HCT116 (cell line): ENCODE measurements at regions not wholly inside any gene's neighbourhood (a gene's known extent, or its start where the extent isn't known, plus 50 kb on each side); places are given as distances from the start of the nearest gene placed in this dataset.

ENCODE experiments used
- ATAC-seq: fragments of 200-7000 bp; cut with Tn5 transposase; 2 replicates; pipeline ENCODE4 v1.9.1; 2020; ENCODE audit warnings: mild to moderate bottlenecking, moderate library complexity
- BruUV-seq: library from RNA; stranded (reverse); fragments of 400-500 nt; replicated peaks from 2 replicates; lab custom pipeline; 2021; lab: Mats Ljungman, UMichigan
- CTCF ChIA-PET: fragments of 300-600 bp; sonication (Branson Sonifier 250); formaldehyde crosslinking; loops from one replicate; lab custom pipeline; 2021; ENCODE audit warnings: antibody characterized with exemption; lab: Charles Lee
- POLR2A ChIA-PET: fragments of 300-600, 350-600 bp; sonication (Branson Sonifier 250); formaldehyde crosslinking; loops from one replicate; lab custom pipeline; 2021; ENCODE audit warnings: antibody characterized with exemption; lab: Charles Lee
- RAD21 ChIA-PET, 2 experiments: fragments of 300-600 bp; sonication (Branson Sonifier 250); formaldehyde crosslinking; loops; one replicate each; lab custom pipeline; 2023; ENCODE audit warnings: low total read pairs in 2 of 2; ENCODE audit not compliant: uncharacterized antibody in 2 of 2, unreplicated experiment in 2 of 2, low non-redundant PET in 1 of 2; lab: Charles Lee
- DNase-seq: peaks from one replicate; pipeline ENCODE4 v3.0.0-alpha.2; 2010; ENCODE audit warnings: low read depth, low spot score
- H2AFZ ChIP-seq: fragments of 200-600 bp; shearing (Covaris generic), sonication (generic); 2 replicates; pipeline ENCODE4 v1.6.1; 2017; ENCODE audit warnings: low read depth, mixed run types, mixed read lengths, antibody characterized with exemption, low read length; ENCODE audit not compliant: poor library complexity, severe bottlenecking
- H3K27ac ChIP-seq: 2 replicates; pipeline ENCODE4 v1.5.1; 2012; ENCODE audit warnings: low read depth, low read length
- H3K27me3 ChIP-seq: fragments of 200-600 bp; sonication (generic); 2 replicates; pipeline ENCODE4 v1.6.1; 2016; ENCODE audit warnings: mixed run types, low read length, mixed read lengths; ENCODE audit not compliant: insufficient read depth
- H3K36me3 ChIP-seq, 2 experiments: fragments of 200-500 bp in 1 of 2; fragments of 200-600 bp in 1 of 2; sonication (Bioruptor generic) in 1 of 2; sonication (generic) in 1 of 2; 2 replicates each; pipeline versions ENCODE4 v1.5.1 to v1.6.1; 2014 to 2016; ENCODE audit warnings: low read length in 2 of 2, inconsistent platforms in 1 of 2, mixed read lengths in 1 of 2, mixed run types in 1 of 2; ENCODE audit not compliant: insufficient read depth in 2 of 2, control insufficient read depth in 1 of 2
- H3K4me1 ChIP-seq, 2 experiments: fragments of 200-600 bp in 1 of 2; sonication (generic) in 1 of 2; 2 replicates each; pipeline versions ENCODE4 v1.5.1 to v1.6.1; 2012 to 2017; ENCODE audit warnings: low read length in 2 of 2, inconsistent platforms in 1 of 2, mild to moderate bottlenecking in 1 of 2, mixed read lengths in 1 of 2, mixed run types in 1 of 2, moderate library complexity in 1 of 2; ENCODE audit not compliant: insufficient read depth in 2 of 2, control insufficient read depth in 1 of 2
- H3K4me2 ChIP-seq: fragments of 200-600 bp; sonication (generic); 2 replicates; pipeline ENCODE4 v1.6.1; 2017; ENCODE audit warnings: mixed run types, low read length, mixed read lengths
- H3K4me3 ChIP-seq, 2 experiments: fragments of 200-600 bp in 1 of 2; sonication (generic) in 1 of 2; replicated peaks in 1 of 2; 2 replicates each; pipeline ENCODE4 v1.5.1; 2011 to 2016; ENCODE audit warnings: low read length in 2 of 2, control low read depth in 1 of 2, low read depth in 1 of 2, mild to moderate bottlenecking in 1 of 2, mixed read lengths in 1 of 2, mixed run types in 1 of 2
- H3K79me2 ChIP-seq: fragments of 200-600 bp; sonication (generic); 2 replicates; pipeline ENCODE4 v1.6.1; 2017; ENCODE audit warnings: mild to moderate bottlenecking, mixed run types, low read length, moderate library complexity, mixed read lengths; ENCODE audit not compliant: insufficient read depth
- H3K9ac ChIP-seq: fragments of 200-600 bp; sonication (generic); 2 replicates; pipeline ENCODE4 v1.6.1; 2016; ENCODE audit warnings: low read length, mixed read lengths
- H3K9me2 ChIP-seq: fragments of 200-600 bp; sonication (generic), shearing (Covaris generic); 2 replicates; pipeline ENCODE4 v1.6.1; 2017; ENCODE audit warnings: mixed run types, mild to moderate bottlenecking, moderate library complexity; ENCODE audit not compliant: insufficient read depth
- H3K9me3 ChIP-seq, 2 experiments: fragments of 200-500 bp in 1 of 2; fragments of 200-600 bp in 1 of 2; sonication (Bioruptor generic) in 1 of 2; sonication (generic) in 1 of 2; 2 replicates each; pipeline ENCODE4 v1.6.1; 2014 to 2017; ENCODE audit warnings: low read length in 2 of 2, mixed read lengths in 2 of 2, inconsistent platforms in 1 of 2, low read depth in 1 of 2, mild to moderate bottlenecking in 1 of 2, mixed run types in 1 of 2, moderate library complexity in 1 of 2; ENCODE audit not compliant: control insufficient read depth in 1 of 2, insufficient read depth in 1 of 2
- H4K20me1 ChIP-seq: fragments of 200-600 bp; sonication (generic), shearing (Covaris generic); 2 replicates; pipeline ENCODE4 v1.6.1; 2017; ENCODE audit warnings: mixed run types, mild to moderate bottlenecking, moderate library complexity; ENCODE audit not compliant: insufficient read depth
- CBX3 ChIP-seq: IDR thresholded peaks from 2 replicates; pipeline ENCODE4 v1.6.1; 2012; ENCODE audit warnings: low read depth
- CEBPB ChIP-seq: IDR thresholded peaks from 2 replicates; pipeline ENCODE4 v1.6.1; 2012; ENCODE audit warnings: low read depth
- EGR1 ChIP-seq: IDR thresholded peaks from 2 replicates; pipeline ENCODE4 v1.6.1; 2012; ENCODE audit warnings: low read depth
- ELF1 ChIP-seq: IDR thresholded peaks from 2 replicates; pipeline ENCODE4 v1.6.1; 2012; ENCODE audit warnings: low read depth, borderline replicate concordance
- EZH2 ChIP-seq: fragments of 200-600 bp; sonication (generic); IDR thresholded peaks from 2 replicates; pipeline ENCODE4 v1.6.1; 2017; ENCODE audit warnings: antibody characterized with exemption, mixed run types
- EZH2phosphoT487 ChIP-seq: fragments of 200-600 bp; IDR thresholded peaks from 2 replicates; pipeline ENCODE4 v1.6.1; 2018; ENCODE audit warnings: antibody characterized with exemption, borderline replicate concordance
- JUND ChIP-seq: IDR thresholded peaks from 2 replicates; pipeline ENCODE4 v1.6.1; 2012
- POLR2A ChIP-seq: IDR thresholded peaks from 2 replicates; pipeline ENCODE4 v1.7.0; 2011; ENCODE audit warnings: borderline replicate concordance; ENCODE audit not compliant: insufficient read depth, insufficient read length; ENCODE audit errors: extremely low read depth
- POLR2AphosphoS5 ChIP-seq: IDR thresholded peaks from 2 replicates; pipeline ENCODE4 v1.6.1; 2011; ENCODE audit warnings: mild to moderate bottlenecking, low read depth, low read length, moderate library complexity
- RAD21 ChIP-seq: IDR thresholded peaks from 2 replicates; pipeline ENCODE4 v1.6.1; 2012; ENCODE audit warnings: low read depth, mild to moderate bottlenecking
- SIN3A ChIP-seq: IDR thresholded peaks from 2 replicates; pipeline ENCODE4 v1.6.1; 2012; ENCODE audit warnings: low read depth
- SP1 ChIP-seq: IDR thresholded peaks from 2 replicates; pipeline ENCODE4 v1.6.1; 2012; ENCODE audit warnings: low read depth
- SRF ChIP-seq: IDR thresholded peaks from 2 replicates; pipeline ENCODE4 v1.6.1; 2012; ENCODE audit warnings: low read depth
- TCF7L2 ChIP-seq: IDR thresholded peaks from 2 replicates; pipeline ENCODE4 v1.7.0; 2011; ENCODE audit warnings: borderline replicate concordance, inconsistent platforms; ENCODE audit not compliant: insufficient read depth, insufficient read length; ENCODE audit errors: extremely low read depth
- YY1 ChIP-seq: IDR thresholded peaks from 2 replicates; pipeline ENCODE4 v1.6.1; 2011; ENCODE audit warnings: low read length, low read depth, moderate library complexity, mild to moderate bottlenecking; ENCODE audit not compliant: insufficient replicate concordance; ENCODE audit errors: extremely low read depth
- ZNF274 ChIP-seq: fragments of 200-500 bp; sonication (Bioruptor generic); IDR thresholded peaks from 2 replicates; pipeline ENCODE4 v1.6.1; 2014; ENCODE audit warnings: mild to moderate bottlenecking, low read depth, low read length, inconsistent platforms
- intact Hi-C: fragments of 100-400 bp; cut with micrococcal nuclease; formaldehyde crosslinking; loops from 2 replicates; pipeline ENCODE4 v1.10.0; 2022
- TF ChIP-seq, protein P1 (sequence below): IDR thresholded peaks from 2 replicates; pipeline ENCODE4 v1.6.1; 2012; ENCODE audit warnings: low read depth
- TF ChIP-seq, protein P2 (sequence below), 3 experiments: fragments of 200-600 bp in 1 of 3; sonication (generic) in 1 of 3; IDR thresholded peaks in 2 of 3; conservative IDR thresholded peaks in 1 of 3; 2 replicates each; pipeline ENCODE4 v1.5.1; 2012 to 2017; ENCODE audit warnings: low read depth in 2 of 3, low read length in 2 of 3, antibody characterized with exemption in 1 of 3, borderline replicate concordance in 1 of 3, control low read depth in 1 of 3, mild to moderate bottlenecking in 1 of 3, mixed read lengths in 1 of 3, mixed run types in 1 of 3, moderate library complexity in 1 of 3; ENCODE audit not compliant: insufficient read depth in 1 of 3
- TF ChIP-seq, protein P3 (sequence below): IDR thresholded peaks from 2 replicates; pipeline ENCODE4 v1.6.1; 2012
- TF ChIP-seq, protein P4 (sequence below): IDR thresholded peaks from 2 replicates; pipeline ENCODE4 v1.6.1; 2011; ENCODE audit warnings: mild to moderate bottlenecking, low read length, moderate library complexity; ENCODE audit not compliant: insufficient replicate concordance; ENCODE audit errors: extremely low read depth

DNA sequence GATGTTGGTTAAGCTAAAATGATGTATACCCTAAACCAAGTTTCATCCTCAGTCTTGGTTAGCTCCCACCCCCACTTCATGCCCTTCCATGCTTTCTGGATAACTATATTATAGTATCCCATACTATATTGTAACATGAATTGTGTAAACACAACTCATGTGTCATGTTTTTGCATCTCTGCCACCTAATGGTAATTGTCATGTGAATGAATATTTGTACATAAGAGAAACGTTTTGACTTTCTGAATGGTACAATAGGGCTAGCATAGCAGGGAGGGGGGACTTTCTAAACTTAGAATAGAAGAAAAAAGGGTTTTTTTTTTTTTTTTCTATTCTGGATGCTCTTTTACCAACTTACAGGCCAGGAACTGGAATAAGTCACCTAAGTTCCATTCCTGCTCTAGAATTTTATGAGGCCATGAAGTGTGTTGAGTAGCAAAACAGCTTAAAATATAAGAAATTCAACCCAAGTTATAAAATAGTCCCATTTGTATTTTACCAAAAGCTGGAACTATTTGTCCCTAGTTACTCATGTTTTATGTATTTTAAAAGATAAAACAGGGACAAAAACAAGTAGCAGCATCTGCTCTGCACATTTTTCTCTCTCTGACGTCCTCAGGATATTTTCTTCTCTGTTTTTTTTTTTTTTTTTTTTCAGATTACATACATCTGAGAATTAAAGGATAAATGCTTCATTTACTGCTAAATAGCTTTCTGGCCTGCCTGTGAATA lies 77.4 kb downstream of the HLX start:
- intact Hi-C loops, result no loop called here
- DNase-seq, result no peak
- Histone ChIP-seq H3K4me1 (no peaks in the 10 kb centered on the region), H2AFZ (no peak overlapping the region), H3K9me3 (no peaks in the 10 kb centered on the region), H3K4me3 (no peak overlapping the region), H3K9me2 (no peaks in the 10 kb centered on the region), H3K27me3 (no peaks in the 10 kb centered on the region), H3K9ac (no peak overlapping the region), H3K36me3 (no peaks in the 10 kb centered on the region), H3K4me2 (no peak overlapping the region), H4K20me1 (no peaks in the 10 kb centered on the region), H3K27ac (no peak overlapping the region), H3K79me2 (no peaks in the 10 kb centered on the region)
- ATAC-seq, result no peak
- RAD21 ChIA-PET, result no interaction called here
- TF ChIP-seq TCF7L2 (no peak), POLR2A (no peak), ELF1 (no peak), CEBPB (no peak), EGR1 (no peak), SP1 (no peak), SIN3A (no peak), ZNF274 (no peak), JUND (no peak), SRF (no peak), CBX3 (no peak), EZH2phosphoT487 (no peak), RAD21 (no peak), POLR2AphosphoS5 (no peak), YY1 (no peak), EZH2 (no peak)
- TF ChIP-seq, protein P1, sequence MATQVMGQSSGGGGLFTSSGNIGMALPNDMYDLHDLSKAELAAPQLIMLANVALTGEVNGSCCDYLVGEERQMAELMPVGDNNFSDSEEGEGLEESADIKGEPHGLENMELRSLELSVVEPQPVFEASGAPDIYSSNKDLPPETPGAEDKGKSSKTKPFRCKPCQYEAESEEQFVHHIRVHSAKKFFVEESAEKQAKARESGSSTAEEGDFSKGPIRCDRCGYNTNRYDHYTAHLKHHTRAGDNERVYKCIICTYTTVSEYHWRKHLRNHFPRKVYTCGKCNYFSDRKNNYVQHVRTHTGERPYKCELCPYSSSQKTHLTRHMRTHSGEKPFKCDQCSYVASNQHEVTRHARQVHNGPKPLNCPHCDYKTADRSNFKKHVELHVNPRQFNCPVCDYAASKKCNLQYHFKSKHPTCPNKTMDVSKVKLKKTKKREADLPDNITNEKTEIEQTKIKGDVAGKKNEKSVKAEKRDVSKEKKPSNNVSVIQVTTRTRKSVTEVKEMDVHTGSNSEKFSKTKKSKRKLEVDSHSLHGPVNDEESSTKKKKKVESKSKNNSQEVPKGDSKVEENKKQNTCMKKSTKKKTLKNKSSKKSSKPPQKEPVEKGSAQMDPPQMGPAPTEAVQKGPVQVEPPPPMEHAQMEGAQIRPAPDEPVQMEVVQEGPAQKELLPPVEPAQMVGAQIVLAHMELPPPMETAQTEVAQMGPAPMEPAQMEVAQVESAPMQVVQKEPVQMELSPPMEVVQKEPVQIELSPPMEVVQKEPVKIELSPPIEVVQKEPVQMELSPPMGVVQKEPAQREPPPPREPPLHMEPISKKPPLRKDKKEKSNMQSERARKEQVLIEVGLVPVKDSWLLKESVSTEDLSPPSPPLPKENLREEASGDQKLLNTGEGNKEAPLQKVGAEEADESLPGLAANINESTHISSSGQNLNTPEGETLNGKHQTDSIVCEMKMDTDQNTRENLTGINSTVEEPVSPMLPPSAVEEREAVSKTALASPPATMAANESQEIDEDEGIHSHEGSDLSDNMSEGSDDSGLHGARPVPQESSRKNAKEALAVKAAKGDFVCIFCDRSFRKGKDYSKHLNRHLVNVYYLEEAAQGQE, result no peak
- TF ChIP-seq, protein P2, sequence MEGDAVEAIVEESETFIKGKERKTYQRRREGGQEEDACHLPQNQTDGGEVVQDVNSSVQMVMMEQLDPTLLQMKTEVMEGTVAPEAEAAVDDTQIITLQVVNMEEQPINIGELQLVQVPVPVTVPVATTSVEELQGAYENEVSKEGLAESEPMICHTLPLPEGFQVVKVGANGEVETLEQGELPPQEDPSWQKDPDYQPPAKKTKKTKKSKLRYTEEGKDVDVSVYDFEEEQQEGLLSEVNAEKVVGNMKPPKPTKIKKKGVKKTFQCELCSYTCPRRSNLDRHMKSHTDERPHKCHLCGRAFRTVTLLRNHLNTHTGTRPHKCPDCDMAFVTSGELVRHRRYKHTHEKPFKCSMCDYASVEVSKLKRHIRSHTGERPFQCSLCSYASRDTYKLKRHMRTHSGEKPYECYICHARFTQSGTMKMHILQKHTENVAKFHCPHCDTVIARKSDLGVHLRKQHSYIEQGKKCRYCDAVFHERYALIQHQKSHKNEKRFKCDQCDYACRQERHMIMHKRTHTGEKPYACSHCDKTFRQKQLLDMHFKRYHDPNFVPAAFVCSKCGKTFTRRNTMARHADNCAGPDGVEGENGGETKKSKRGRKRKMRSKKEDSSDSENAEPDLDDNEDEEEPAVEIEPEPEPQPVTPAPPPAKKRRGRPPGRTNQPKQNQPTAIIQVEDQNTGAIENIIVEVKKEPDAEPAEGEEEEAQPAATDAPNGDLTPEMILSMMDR (IDR thresholded peaks at IDR 0.05 in 2 of 3, conservative IDR thresholded peaks at IDR 0.05 in 1 of 3; ENCODE audit: borderline replicate concordance in 1 of 3, insufficient read depth in 1 of 3, low read depth in 2 of 3, low read length in 2 of 3), result no peak
- TF ChIP-seq, protein P3, sequence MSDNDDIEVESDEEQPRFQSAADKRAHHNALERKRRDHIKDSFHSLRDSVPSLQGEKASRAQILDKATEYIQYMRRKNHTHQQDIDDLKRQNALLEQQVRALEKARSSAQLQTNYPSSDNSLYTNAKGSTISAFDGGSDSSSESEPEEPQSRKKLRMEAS, result no peak
- TF ChIP-seq, protein P4, sequence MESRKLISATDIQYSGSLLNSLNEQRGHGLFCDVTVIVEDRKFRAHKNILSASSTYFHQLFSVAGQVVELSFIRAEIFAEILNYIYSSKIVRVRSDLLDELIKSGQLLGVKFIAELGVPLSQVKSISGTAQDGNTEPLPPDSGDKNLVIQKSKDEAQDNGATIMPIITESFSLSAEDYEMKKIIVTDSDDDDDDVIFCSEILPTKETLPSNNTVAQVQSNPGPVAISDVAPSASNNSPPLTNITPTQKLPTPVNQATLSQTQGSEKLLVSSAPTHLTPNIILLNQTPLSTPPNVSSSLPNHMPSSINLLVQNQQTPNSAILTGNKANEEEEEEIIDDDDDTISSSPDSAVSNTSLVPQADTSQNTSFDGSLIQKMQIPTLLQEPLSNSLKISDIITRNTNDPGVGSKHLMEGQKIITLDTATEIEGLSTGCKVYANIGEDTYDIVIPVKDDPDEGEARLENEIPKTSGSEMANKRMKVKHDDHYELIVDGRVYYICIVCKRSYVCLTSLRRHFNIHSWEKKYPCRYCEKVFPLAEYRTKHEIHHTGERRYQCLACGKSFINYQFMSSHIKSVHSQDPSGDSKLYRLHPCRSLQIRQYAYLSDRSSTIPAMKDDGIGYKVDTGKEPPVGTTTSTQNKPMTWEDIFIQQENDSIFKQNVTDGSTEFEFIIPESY, result no peak
- CTCF ChIA-PET, result no interaction called here
- BruUV-seq, result no TSS peak
- POLR2A ChIA-PET, result no interaction called here
